ENCODE measurements at regions not wholly inside any gene's neighbourhood (a gene's known extent, or its start where the extent isn't known, plus 50 kb on each side); places are given as distances from the start of the nearest gene placed in this dataset.
"Not testable (repeated sequence)": the region's sequence is repeated elsewhere in the genome, so short reads cannot be mapped to it uniquely, and the experiment has no call there.

DNA sequence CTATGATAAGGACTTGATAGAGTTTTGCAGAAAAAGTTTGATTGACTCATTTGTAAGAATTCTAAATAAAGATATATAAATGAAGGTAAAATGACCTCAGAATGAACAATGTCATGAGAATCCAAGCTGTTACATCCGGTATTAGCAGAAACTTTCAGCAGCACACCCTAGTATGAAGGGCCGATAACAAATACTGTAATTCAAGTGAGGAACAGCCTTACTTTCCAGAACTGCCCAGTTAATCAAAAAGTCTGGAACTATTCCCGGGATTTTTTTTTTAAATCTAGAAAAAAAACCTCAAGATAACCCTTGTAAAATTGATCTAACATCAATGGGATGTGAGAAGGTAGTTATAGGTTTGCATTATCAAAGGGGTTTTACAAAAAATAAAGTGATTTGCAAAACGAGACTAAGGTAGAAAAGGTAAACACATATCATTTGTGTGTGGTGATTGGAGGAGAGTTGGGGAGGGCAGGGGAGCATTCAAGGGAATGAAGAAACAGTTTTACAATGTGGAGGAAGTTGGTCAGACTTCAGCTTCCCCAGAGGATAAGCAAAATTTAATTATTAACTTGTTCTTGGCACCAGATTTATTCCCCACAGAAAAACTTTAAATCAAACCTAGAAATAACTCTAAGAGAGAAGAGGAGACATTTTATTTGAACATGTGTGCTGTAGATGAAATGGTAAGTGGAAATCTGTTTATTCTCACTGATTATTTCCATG, 75.9 kb upstream of the VCAM1 start:
- in situ Hi-C loops (cut with HindIII; ENCODE audit: low sequenced_read_pairs) = no loop called here
- DNase-seq (ENCODE audit: low read depth) = no peak
- H3K4me3 ChIP-seq (ENCODE audit: low read depth, low read length) = no peak overlapping the region
- TF ChIP-seq, protein P1, sequence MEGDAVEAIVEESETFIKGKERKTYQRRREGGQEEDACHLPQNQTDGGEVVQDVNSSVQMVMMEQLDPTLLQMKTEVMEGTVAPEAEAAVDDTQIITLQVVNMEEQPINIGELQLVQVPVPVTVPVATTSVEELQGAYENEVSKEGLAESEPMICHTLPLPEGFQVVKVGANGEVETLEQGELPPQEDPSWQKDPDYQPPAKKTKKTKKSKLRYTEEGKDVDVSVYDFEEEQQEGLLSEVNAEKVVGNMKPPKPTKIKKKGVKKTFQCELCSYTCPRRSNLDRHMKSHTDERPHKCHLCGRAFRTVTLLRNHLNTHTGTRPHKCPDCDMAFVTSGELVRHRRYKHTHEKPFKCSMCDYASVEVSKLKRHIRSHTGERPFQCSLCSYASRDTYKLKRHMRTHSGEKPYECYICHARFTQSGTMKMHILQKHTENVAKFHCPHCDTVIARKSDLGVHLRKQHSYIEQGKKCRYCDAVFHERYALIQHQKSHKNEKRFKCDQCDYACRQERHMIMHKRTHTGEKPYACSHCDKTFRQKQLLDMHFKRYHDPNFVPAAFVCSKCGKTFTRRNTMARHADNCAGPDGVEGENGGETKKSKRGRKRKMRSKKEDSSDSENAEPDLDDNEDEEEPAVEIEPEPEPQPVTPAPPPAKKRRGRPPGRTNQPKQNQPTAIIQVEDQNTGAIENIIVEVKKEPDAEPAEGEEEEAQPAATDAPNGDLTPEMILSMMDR (IDR thresholded peaks at IDR 0.05; ENCODE audit: low read depth, low read length, missing control alignments) = no peak

GRCh38 chr1:100646001-100646400, 73.5 kb upstream of the VCAM1 start:
- TF ChIP-seq, protein P1 (IDR thresholded peaks at IDR 0.05; ENCODE audit: low read depth, low read length, missing control alignments) = no peak
- no peak for DNase-seq (ENCODE audit: low read depth)
- in situ Hi-C loops (cut with HindIII; ENCODE audit: low sequenced_read_pairs) = no loop called here
- H3K4me3 ChIP-seq (ENCODE audit: low read depth, low read length) = no peak overlapping the region

- no peak for DNase-seq (ENCODE audit: low read depth)
- no peak overlapping the region for H3K4me3 ChIP-seq (ENCODE audit: low read depth, low read length)
- TF ChIP-seq, protein P1 (IDR thresholded peaks at IDR 0.05; ENCODE audit: low read depth, low read length, missing control alignments) = no peak
- in situ Hi-C loops (cut with HindIII; ENCODE audit: low sequenced_read_pairs) = no loop called here
Measured at GRCh38 chr1:100649146-100649545, 70.4 kb upstream of the VCAM1 start.

GRCh38 chr1:100657876-100658715, 61.4 kb upstream of the VCAM1 start:
- in situ Hi-C loops (cut with HindIII; ENCODE audit: low sequenced_read_pairs) = loop anchor here (5.0 kb wide), 1 partner anchor 54 kb away; no protein-coding TSS in a partner anchor
- DNase-seq (ENCODE audit: low read depth) = no peak
- TF ChIP-seq, protein P1 (IDR thresholded peaks at IDR 0.05; ENCODE audit: low read depth, low read length, missing control alignments) = no peak
- H3K4me3 ChIP-seq (ENCODE audit: low read depth, low read length) = no peak overlapping the region

- in situ Hi-C loops (cut with HindIII; ENCODE audit: low sequenced_read_pairs) = loop anchor here (5.0 kb wide), 1 partner anchor 54 kb away; no protein-coding TSS in a partner anchor
- TF ChIP-seq, protein P1 (IDR thresholded peaks at IDR 0.05; ENCODE audit: low read depth, low read length, missing control alignments) = no peak
- DNase-seq (ENCODE audit: low read depth) = no peak
- H3K4me3 ChIP-seq (ENCODE audit: low read depth, low read length) = no peak overlapping the region
Measured at GRCh38 chr1:100658716-100659026, 60.9 kb upstream of the VCAM1 start.

DNA sequence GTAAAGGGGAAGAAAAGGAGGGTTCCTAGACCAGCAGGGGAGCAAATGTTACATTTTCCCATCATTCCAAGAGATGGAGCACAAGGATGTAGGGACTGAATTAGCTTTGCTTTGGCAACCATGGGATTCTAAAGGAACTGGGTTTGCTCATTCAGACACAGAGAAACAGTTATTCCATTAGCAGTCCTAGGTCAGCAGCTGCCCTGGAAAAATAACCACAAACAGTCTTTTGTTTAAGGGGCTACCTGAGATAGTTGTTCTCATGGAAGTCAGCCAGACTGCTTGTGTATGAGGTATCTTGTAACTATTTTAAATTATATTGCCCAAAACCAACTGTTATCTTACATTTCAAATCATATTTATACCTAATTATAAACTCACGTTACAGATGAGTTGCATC, 58.4 kb upstream of the VCAM1 start:
- TF ChIP-seq, protein P1 (IDR thresholded peaks at IDR 0.05; ENCODE audit: low read depth, low read length, missing control alignments) = no peak
- no peak for DNase-seq (ENCODE audit: low read depth)
- no peak overlapping the region for H3K4me3 ChIP-seq (ENCODE audit: low read depth, low read length)
- in situ Hi-C loops (cut with HindIII; ENCODE audit: low sequenced_read_pairs) = no loop called here

DNA sequence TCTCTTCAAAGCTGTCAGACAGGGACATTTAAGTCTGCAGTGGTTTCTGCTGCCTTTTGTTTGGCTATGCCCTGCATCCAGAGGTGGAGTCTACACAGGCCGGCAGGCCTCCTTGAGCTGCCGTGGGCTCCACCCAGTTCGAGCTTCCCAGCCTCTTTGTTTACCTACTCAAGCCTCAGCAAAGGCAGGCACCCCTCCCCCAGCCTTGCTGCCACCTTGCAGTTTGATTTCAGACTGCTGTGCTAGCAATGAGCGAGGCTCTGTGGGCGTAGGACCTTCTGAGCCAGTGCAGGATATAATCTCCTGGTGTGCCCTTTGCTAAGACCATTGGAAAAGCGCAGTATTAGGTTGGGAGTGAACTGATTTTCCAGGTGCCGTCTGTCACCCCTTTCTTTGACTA, 51.0 kb upstream of the VCAM1 start:
- in situ Hi-C loops (cut with HindIII; ENCODE audit: low sequenced_read_pairs); H3K4me3 ChIP-seq (ENCODE audit: low read depth, low read length); DNase-seq (ENCODE audit: low read depth): not testable (repeated sequence)
